K562 (cell line): ENCODE measurements at regions not wholly inside any gene's neighbourhood (a gene's known extent, or its start where the extent isn't known, plus 50 kb on each side); places are given as distances from the start of the nearest gene placed in this dataset.

ENCODE experiments used
- ATAC-seq: fragments of 200-7000 bp; cut with Tn5 transposase; 3 replicates; pipeline ENCODE4 v1.9.1; 2020; ENCODE audit warnings: moderate library complexity
- BruUV-seq: library from RNA; stranded (reverse); fragments of 400-500 nt; replicated peaks from 2 replicates; lab custom pipeline; 2021; lab: Mats Ljungman, UMichigan
- CTCF ChIA-PET: fragments of 300-600 bp; formaldehyde crosslinking; extraction: SDS; loops from one replicate; lab custom pipeline; 2021; ENCODE audit warnings: low intra/inter-chr PET ratio; lab: Yijun Ruan, JAX
- POLR2A ChIA-PET: fragments of 300-600, 350-650 bp; sonication (Branson Sonifier 250); formaldehyde crosslinking; extraction: SDS; loops from one replicate; lab custom pipeline; 2021; ENCODE audit warnings: antibody characterized with exemption, inconsistent platforms; lab: Yijun Ruan, JAX
- DNase-seq, 4 experiments: peaks; one replicate each; pipeline versions ENCODE4 v3.0.0 to v3.0.0-alpha.2; 2011 to 2018; ENCODE audit warnings: low spot score in 3 of 4, mixed read lengths in 3 of 4; ENCODE audit errors: extremely low read depth in 1 of 4
- FAIRE-seq: peaks from 2 replicates; lab custom pipeline; 2011; peaks lifted over from hg19 to GRCh38; lab: Jason Lieb, UNC
- H2AFZ ChIP-seq: 2 replicates; pipeline ENCODE4 v1.6.0; 2011; ENCODE audit warnings: low read depth, low read length, control low read depth, inconsistent platforms
- H3K27ac ChIP-seq: fragments of 200-600 bp; 3 replicates; pipeline ENCODE4 v1.8.0; 2011; ENCODE audit warnings: low read depth, mild to moderate bottlenecking, control low read depth, inconsistent platforms, low read length, moderate library complexity, mixed read lengths; ENCODE audit errors: extremely low read depth
- H3K27me3 ChIP-seq, 2 experiments: fragments of 300-600 bp in 1 of 2; 2 replicates in 1 of 2; 3 replicates in 1 of 2; pipeline versions ENCODE4 v1.6.0 to v1.8.0; 2011; ENCODE audit warnings: inconsistent platforms in 2 of 2, low read length in 2 of 2, mild to moderate bottlenecking in 1 of 2, mixed read lengths in 1 of 2, moderate library complexity in 1 of 2; ENCODE audit not compliant: control insufficient read depth in 2 of 2, insufficient read depth in 2 of 2
- H3K36me3 ChIP-seq: fragments of 300-600 bp; 3 replicates; pipeline ENCODE4 v1.8.0; 2011; ENCODE audit warnings: mild to moderate bottlenecking, low read length, inconsistent platforms; ENCODE audit not compliant: control insufficient read depth, insufficient read depth
- H3K4me1 ChIP-seq, 2 experiments: fragments of 200-600 bp in 1 of 2; replicated peaks in 1 of 2; 2 replicates in 1 of 2; 3 replicates in 1 of 2; pipeline versions ENCODE4 v1.5.1 to v1.8.0; 2011; ENCODE audit warnings: inconsistent platforms in 2 of 2, low read length in 2 of 2, mild to moderate bottlenecking in 1 of 2, mixed read lengths in 1 of 2, moderate library complexity in 1 of 2; ENCODE audit not compliant: control insufficient read depth in 2 of 2, insufficient read depth in 2 of 2
- H3K4me2 ChIP-seq: 2 replicates; pipeline ENCODE4 v1.6.1; 2011; ENCODE audit warnings: low read length, control low read depth, inconsistent platforms, mixed read lengths; ENCODE audit not compliant: insufficient read depth
- H3K4me3 ChIP-seq: fragments of 200-600 bp; sonication (generic), shearing (Covaris generic); 2 replicates; pipeline ENCODE4 v1.5.1; 2016; ENCODE audit warnings: control low read depth, inconsistent platforms
- H3K79me2 ChIP-seq: fragments of 200-600 bp; 3 replicates; pipeline ENCODE4 v1.8.0; 2011; ENCODE audit warnings: low read length, inconsistent platforms; ENCODE audit not compliant: control insufficient read depth, insufficient read depth
- H3K9ac ChIP-seq, 2 experiments: 2 replicates each; pipeline versions ENCODE4 v1.6.0 to v1.6.1; 2011; ENCODE audit warnings: low read depth in 2 of 2, low read length in 2 of 2, control low read depth in 1 of 2, inconsistent platforms in 1 of 2, mild to moderate bottlenecking in 1 of 2, mixed read lengths in 1 of 2; ENCODE audit not compliant: insufficient read depth in 1 of 2
- H3K9me1 ChIP-seq: one replicate; pipeline ENCODE4 v1.6.0; 2011; ENCODE audit warnings: inconsistent platforms, mild to moderate bottlenecking, low read length, moderate library complexity; ENCODE audit not compliant: control insufficient read depth, insufficient read depth
- H3K9me3 ChIP-seq: replicated peaks from 2 replicates; pipeline ENCODE4 v1.5.1; 2011; ENCODE audit warnings: low read depth, low read length, inconsistent platforms; ENCODE audit not compliant: control insufficient read depth, insufficient read depth
- H4K20me1 ChIP-seq: replicated peaks from 2 replicates; pipeline ENCODE4 v1.6.1; 2011; ENCODE audit warnings: low read length, inconsistent platforms, mixed read lengths; ENCODE audit not compliant: control insufficient read depth, insufficient read depth
- CTCF ChIP-seq, 3 experiments: IDR thresholded peaks in 2 of 3; conservative IDR thresholded peaks in 1 of 3; 2 replicates each; pipeline ENCODE4 v1.5.1; 2011 to 2012; ENCODE audit warnings: low read length in 3 of 3, mild to moderate bottlenecking in 3 of 3, control low read depth in 2 of 3, improper control_type of control experiment in 1 of 3, inconsistent platforms in 1 of 3, low read depth in 1 of 3, mixed read lengths in 1 of 3, moderate library complexity in 1 of 3; ENCODE audit not compliant: insufficient read depth in 2 of 3
- CTCFL ChIP-seq: IDR thresholded peaks from 2 replicates; pipeline ENCODE4 v1.6.1; 2011; ENCODE audit warnings: borderline replicate concordance, low read depth, mild to moderate bottlenecking, moderate library complexity, low read length; ENCODE audit not compliant: insufficient read depth, poor library complexity, severe bottlenecking
- HNRNPL ChIP-seq: fragments of 200-400 bp; formaldehyde crosslinking; IDR thresholded peaks from 2 replicates; pipeline ENCODE4 v1.6.1; 2017; ENCODE audit warnings: low read depth, mild to moderate bottlenecking, low read length
- MCM7 ChIP-seq, 2 experiments: fragments of 450-650 bp; IDR thresholded peaks; 2 replicates each; pipeline ENCODE4 v1.6.1; 2016 to 2018
- TFE3 ChIP-seq: fragments of 450-650 bp; formaldehyde crosslinking; IDR thresholded peaks from 2 replicates; pipeline ENCODE4 v1.4.0; 2020; ENCODE audit warnings: mild to moderate bottlenecking, mixed read lengths
- WGBS: fragments of 100-300 bp; shearing (Covaris generic); methylation state at CpG from one replicate; pipeline ENCODE4 v1.1.6; 2016; ENCODE audit warnings: low coverage, mixed read lengths; ENCODE audit not compliant: insufficient coverage; ENCODE audit errors: missing lambda C conversion rate; 5-methylcytosine and 5-hydroxymethylcytosine counted together
- in situ Hi-C: fragments of 300-500 bp; cut with MboI; formaldehyde crosslinking; loops from 4 replicates; pipeline ENCODE4 v1.15.0; 2018; ENCODE audit warnings: inconsistent platforms, mixed read lengths
- intact Hi-C: fragments of 100-400 bp; cut with micrococcal nuclease; formaldehyde crosslinking; loops from 2 replicates; pipeline ENCODE4 v1.14.2; 2022

GRCh38 chr16:17940584-17941364 lies 395.8 kb downstream of the NPIPA8 start (continued):
- no peak for TF ChIP-seq CTCFL
- TF ChIP-seq HNRNPL: no peak
- no peak for TF ChIP-seq MCM7 (IDR thresholded peaks at IDR 0.05)

- FAIRE-seq: no peak
- H2AFZ ChIP-seq: no peak overlapping the region
- H3K4me1 ChIP-seq: peaks cover 0 to 2% of the 10 kb centered on the region in 2 experiments; a peak in 2 of 5 replicates
- in situ Hi-C loops: no loop called here
- H3K27me3 ChIP-seq: no peaks in the 10 kb centered on the region
- no peaks in the 10 kb centered on the region for H3K9me1 ChIP-seq
- DNase-seq: no peak
- H3K36me3 ChIP-seq: no peaks in the 10 kb centered on the region
- no peaks in the 10 kb centered on the region for H4K20me1 ChIP-seq
- no peak overlapping the region for H3K4me2 ChIP-seq
- no peaks in the 10 kb centered on the region for H3K79me2 ChIP-seq
- H3K4me3 ChIP-seq: no peak overlapping the region
- intact Hi-C loops: no loop called here
- CTCF ChIA-PET: no interaction called here
- H3K9ac ChIP-seq: no peak overlapping the region
- 12% methylated on average over 4 of the region's 4 CpGs for WGBS
- H3K9me3 ChIP-seq: no peaks in the 10 kb centered on the region
- POLR2A ChIA-PET: no interaction called here
- H3K27ac ChIP-seq: no peak overlapping the region
- ATAC-seq: no peak
- no TSS peak for BruUV-seq
- TF ChIP-seq CTCF (IDR thresholded peaks at IDR 0.05 in 2 of 3, conservative IDR thresholded peaks at IDR 0.05 in 1 of 3; ENCODE audit: insufficient read depth in 2 of 3, low read depth in 1 of 3, low read length in 3 of 3) (no peak), TFE3 (CRISPR knock-in tag) (peak; percentile 45; the same call in 1 of the 2 replicates)
Measured at GRCh38 chr16:17939723-17940122, 396.8 kb downstream of the NPIPA8 start.
